ENCODE measurements at regions not wholly inside any gene's neighbourhood (a gene's known extent, or its start where the extent isn't known, plus 50 kb on each side); places are given as distances from the start of the nearest gene placed in this dataset.

DNA sequence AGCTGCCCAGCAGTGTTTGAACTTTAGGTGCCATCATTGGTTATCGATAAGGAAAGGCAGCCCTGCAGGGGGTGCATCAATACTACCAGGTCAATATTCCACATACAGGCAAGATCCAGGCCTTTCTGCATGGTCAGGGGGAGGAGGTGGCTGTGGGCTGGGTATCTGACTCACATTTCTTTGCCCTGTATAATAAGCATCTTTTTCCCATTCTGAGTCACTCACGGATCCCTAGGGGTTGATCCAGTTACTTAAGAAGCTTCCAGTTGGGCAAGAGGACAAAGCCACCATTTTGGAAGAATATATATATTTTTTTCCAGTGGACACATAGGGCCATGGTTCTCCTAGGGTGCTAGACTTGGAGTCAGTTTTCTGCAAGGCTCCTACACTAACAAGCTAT, 114.2 kb upstream of the HABP2 start:
- Histone ChIP-seq H3K36me3 (ENCODE audit: control insufficient read depth, insufficient read depth, low read length) (no peaks in the 10 kb centered on the region), H2AFZ (ENCODE audit: low read length) (no peak overlapping the region), H3K4me2 (ENCODE audit: extremely low read depth, insufficient read depth, low read length) (no peak overlapping the region), H3K27me3 (ENCODE audit: control insufficient read depth, insufficient read depth, low read length) (peaks cover 2% of the 10 kb centered on the region), H3K4me3 (replicated peaks in 1 of 4; ENCODE audit: control extremely low read depth in 1 of 4, insufficient read depth in 1 of 4, low read depth in 3 of 4, low read length in 4 of 4) (no peak overlapping the region), H3K9ac (ENCODE audit: insufficient read depth, low read length) (no peak overlapping the region), H4K20me1 (ENCODE audit: control insufficient read depth, extremely low read depth, insufficient read depth, low read length) (no peaks in the 10 kb centered on the region), H3K9me3 (ENCODE audit: control insufficient read depth, insufficient read depth, low read depth, low read length) (no peaks in the 10 kb centered on the region), H3K27ac (ENCODE audit: insufficient read depth, low read length) (no peak overlapping the region), H3K79me2 (ENCODE audit: control insufficient read depth, insufficient read depth, low read length) (no peaks in the 10 kb centered on the region), H3K4me1 (ENCODE audit: control insufficient read depth, extremely low read depth, insufficient read depth, low read length) (no peaks in the 10 kb centered on the region)
- TF ChIP-seq EZH2 (IDR thresholded peaks at IDR 0.05; ENCODE audit: low read length, missing control alignments): no peak
- TF ChIP-seq, protein P1, sequence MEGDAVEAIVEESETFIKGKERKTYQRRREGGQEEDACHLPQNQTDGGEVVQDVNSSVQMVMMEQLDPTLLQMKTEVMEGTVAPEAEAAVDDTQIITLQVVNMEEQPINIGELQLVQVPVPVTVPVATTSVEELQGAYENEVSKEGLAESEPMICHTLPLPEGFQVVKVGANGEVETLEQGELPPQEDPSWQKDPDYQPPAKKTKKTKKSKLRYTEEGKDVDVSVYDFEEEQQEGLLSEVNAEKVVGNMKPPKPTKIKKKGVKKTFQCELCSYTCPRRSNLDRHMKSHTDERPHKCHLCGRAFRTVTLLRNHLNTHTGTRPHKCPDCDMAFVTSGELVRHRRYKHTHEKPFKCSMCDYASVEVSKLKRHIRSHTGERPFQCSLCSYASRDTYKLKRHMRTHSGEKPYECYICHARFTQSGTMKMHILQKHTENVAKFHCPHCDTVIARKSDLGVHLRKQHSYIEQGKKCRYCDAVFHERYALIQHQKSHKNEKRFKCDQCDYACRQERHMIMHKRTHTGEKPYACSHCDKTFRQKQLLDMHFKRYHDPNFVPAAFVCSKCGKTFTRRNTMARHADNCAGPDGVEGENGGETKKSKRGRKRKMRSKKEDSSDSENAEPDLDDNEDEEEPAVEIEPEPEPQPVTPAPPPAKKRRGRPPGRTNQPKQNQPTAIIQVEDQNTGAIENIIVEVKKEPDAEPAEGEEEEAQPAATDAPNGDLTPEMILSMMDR (conservative IDR thresholded peaks at IDR 0.05 in 1 of 2, IDR thresholded peaks at IDR 0.05 in 1 of 2; ENCODE audit: low read depth in 1 of 2, low read length in 2 of 2): no peak
- DNase-seq (ENCODE audit: low read depth in 2 of 2): peak in 1 of 2 donors; percentile 27

DNA sequence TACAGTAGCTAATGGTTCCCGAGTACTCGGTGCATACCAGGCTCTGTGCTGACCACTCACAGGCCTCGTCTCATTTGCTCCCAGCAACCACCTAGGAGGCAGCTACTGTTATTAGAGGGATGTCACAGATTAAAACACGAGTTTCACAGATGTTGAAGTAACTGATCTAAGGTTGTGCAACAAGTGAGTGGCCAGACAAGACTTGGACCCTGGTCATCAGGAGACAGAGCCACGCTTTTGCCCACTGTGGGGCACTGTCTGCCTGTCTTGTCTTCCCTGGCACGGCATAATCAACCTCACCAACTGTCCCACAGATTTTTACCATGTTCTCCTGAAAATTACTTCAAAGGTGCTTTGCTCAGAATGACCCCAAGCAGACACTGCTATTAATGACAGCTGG, 111.6 kb upstream of the HABP2 start:
- Histone ChIP-seq H3K4me1 (ENCODE audit: control insufficient read depth, extremely low read depth, insufficient read depth, low read length) (no peaks in the 10 kb centered on the region), H3K9me3 (ENCODE audit: control insufficient read depth, insufficient read depth, low read depth, low read length) (no peaks in the 10 kb centered on the region), H4K20me1 (ENCODE audit: control insufficient read depth, extremely low read depth, insufficient read depth, low read length) (no peaks in the 10 kb centered on the region), H3K79me2 (ENCODE audit: control insufficient read depth, insufficient read depth, low read length) (no peaks in the 10 kb centered on the region), H3K27ac (ENCODE audit: insufficient read depth, low read length) (no peak overlapping the region), H2AFZ (ENCODE audit: low read length) (no peak overlapping the region), H3K4me2 (ENCODE audit: extremely low read depth, insufficient read depth, low read length) (no peak overlapping the region), H3K9ac (ENCODE audit: insufficient read depth, low read length) (no peak overlapping the region), H3K36me3 (ENCODE audit: control insufficient read depth, insufficient read depth, low read length) (no peaks in the 10 kb centered on the region), H3K4me3 (replicated peaks in 1 of 4; ENCODE audit: control extremely low read depth in 1 of 4, insufficient read depth in 1 of 4, low read depth in 3 of 4, low read length in 4 of 4) (no peak overlapping the region), H3K27me3 (ENCODE audit: control insufficient read depth, insufficient read depth, low read length) (peaks cover 2% of the 10 kb centered on the region)
- no peak for DNase-seq (ENCODE audit: low read depth in 2 of 2)
- TF ChIP-seq EZH2 (IDR thresholded peaks at IDR 0.05; ENCODE audit: low read length, missing control alignments): no peak

DNA sequence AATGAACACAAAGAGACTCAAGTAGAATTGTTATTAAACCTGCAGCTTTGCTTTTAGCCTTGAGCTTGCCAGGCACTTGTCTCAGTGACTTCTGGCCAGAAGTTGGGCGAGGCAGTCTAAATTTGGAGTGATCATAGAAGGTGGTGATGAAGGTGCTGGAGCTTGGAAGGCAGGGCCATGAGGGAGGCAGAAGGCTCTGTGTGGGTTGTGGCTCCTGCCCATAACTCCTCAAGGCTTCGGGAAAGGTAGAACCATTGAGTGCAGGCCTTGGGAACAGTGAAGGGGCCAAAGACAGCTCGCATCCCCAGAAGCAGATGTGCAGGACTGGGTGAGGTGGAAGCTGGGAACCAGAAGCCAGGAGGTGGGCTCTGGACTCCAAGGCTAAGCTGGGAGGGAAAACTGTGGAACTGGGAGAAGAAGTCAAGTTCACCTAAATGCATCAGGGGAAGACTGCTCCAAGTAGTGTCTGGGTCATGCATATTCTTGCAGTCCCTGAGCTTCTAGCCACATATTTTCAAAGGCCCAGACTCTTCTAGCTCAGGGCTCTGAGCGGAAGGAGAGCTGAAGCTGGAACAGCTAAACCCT, 111.1 kb upstream of the HABP2 start:
- Histone ChIP-seq H3K9ac (ENCODE audit: insufficient read depth, low read length) (no peak overlapping the region), H3K4me3 (replicated peaks in 1 of 4; ENCODE audit: control extremely low read depth in 1 of 4, insufficient read depth in 1 of 4, low read depth in 3 of 4, low read length in 4 of 4) (no peak overlapping the region), H3K36me3 (ENCODE audit: control insufficient read depth, insufficient read depth, low read length) (no peaks in the 10 kb centered on the region), H3K4me2 (ENCODE audit: extremely low read depth, insufficient read depth, low read length) (no peak overlapping the region), H3K27me3 (ENCODE audit: control insufficient read depth, insufficient read depth, low read length) (no peaks in the 10 kb centered on the region), H3K4me1 (ENCODE audit: control insufficient read depth, extremely low read depth, insufficient read depth, low read length) (no peaks in the 10 kb centered on the region), H4K20me1 (ENCODE audit: control insufficient read depth, extremely low read depth, insufficient read depth, low read length) (no peaks in the 10 kb centered on the region), H3K79me2 (ENCODE audit: control insufficient read depth, insufficient read depth, low read length) (no peaks in the 10 kb centered on the region), H2AFZ (ENCODE audit: low read length) (no peak overlapping the region), H3K9me3 (ENCODE audit: control insufficient read depth, insufficient read depth, low read depth, low read length) (no peaks in the 10 kb centered on the region), H3K27ac (ENCODE audit: insufficient read depth, low read length) (no peak overlapping the region)
- TF ChIP-seq EZH2 (IDR thresholded peaks at IDR 0.05; ENCODE audit: low read length, missing control alignments): no peak
- TF ChIP-seq, protein P1 (conservative IDR thresholded peaks at IDR 0.05 in 1 of 2, IDR thresholded peaks at IDR 0.05 in 1 of 2; ENCODE audit: low read depth in 1 of 2, low read length in 2 of 2): no peak
- no peak for DNase-seq (ENCODE audit: low read depth in 2 of 2)

Data from fibroblast of lung (primary cell).